ENCODE measurements at regions not wholly inside any gene's neighbourhood (a gene's known extent, or its start where the extent isn't known, plus 50 kb on each side); places are given as distances from the start of the nearest gene placed in this dataset.

DNA sequence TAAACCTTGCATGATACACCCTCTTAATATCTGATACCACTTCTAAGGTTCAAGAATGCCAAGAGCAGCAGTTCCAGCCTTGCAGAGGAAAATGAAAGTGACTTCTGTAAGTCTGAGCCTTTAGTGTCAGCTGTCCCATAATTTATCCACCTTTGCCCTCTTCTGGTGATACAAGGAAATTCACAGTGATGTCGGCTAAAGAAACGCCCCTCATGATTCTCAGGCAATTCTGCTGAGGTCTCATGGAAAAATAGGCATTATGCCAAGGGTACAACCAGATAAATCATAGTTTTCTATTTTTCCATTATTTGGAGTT, 172.2 kb upstream of the CXCL13 start:
- TF ChIP-seq, protein P1, sequence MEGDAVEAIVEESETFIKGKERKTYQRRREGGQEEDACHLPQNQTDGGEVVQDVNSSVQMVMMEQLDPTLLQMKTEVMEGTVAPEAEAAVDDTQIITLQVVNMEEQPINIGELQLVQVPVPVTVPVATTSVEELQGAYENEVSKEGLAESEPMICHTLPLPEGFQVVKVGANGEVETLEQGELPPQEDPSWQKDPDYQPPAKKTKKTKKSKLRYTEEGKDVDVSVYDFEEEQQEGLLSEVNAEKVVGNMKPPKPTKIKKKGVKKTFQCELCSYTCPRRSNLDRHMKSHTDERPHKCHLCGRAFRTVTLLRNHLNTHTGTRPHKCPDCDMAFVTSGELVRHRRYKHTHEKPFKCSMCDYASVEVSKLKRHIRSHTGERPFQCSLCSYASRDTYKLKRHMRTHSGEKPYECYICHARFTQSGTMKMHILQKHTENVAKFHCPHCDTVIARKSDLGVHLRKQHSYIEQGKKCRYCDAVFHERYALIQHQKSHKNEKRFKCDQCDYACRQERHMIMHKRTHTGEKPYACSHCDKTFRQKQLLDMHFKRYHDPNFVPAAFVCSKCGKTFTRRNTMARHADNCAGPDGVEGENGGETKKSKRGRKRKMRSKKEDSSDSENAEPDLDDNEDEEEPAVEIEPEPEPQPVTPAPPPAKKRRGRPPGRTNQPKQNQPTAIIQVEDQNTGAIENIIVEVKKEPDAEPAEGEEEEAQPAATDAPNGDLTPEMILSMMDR (optimal IDR thresholded peaks at IDR 0.05 in 1 of 3, IDR thresholded peaks at IDR 0.05 in 1 of 3, conservative IDR thresholded peaks at IDR 0.05 in 1 of 3; ENCODE audit: extremely low read depth in 1 of 3, insufficient read depth in 2 of 3, low read length in 3 of 3): peak; percentile 50 to 53 (median 52)
- TF ChIP-seq EZH2 (IDR thresholded peaks at IDR 0.05; ENCODE audit: low read length): no peak
